Uterus (tissue), 2 donors: ENCODE measurements at regions not wholly inside any gene's neighbourhood (a gene's known extent, or its start where the extent isn't known, plus 50 kb on each side); places are given as distances from the start of the nearest gene placed in this dataset.

Experiments
- POLR2A ChIP-seq, 2 donors: fragments of 450-650 bp; IDR thresholded peaks; one replicate each; pipeline ENCODE4 v1.6.1; 2016; ENCODE audit warnings: antibody characterized with exemption in 2 of 2, mild to moderate bottlenecking in 1 of 2, moderate library complexity in 1 of 2
- TF ChIP-seq, protein P1 (sequence below), 4 experiments: fragments of 200-600 bp in 2 of 4; fragments of 450-650 bp in 2 of 4; sonication (generic) in 2 of 4; IDR thresholded peaks; one replicate each; pipeline ENCODE4 v1.5.1; 2016 to 2019; ENCODE audit warnings: antibody characterized with exemption in 4 of 4, mild to moderate bottlenecking in 2 of 4, moderate library complexity in 1 of 4

GRCh38 chr7:10684606-10685005 is 289.1 kb upstream of the PHF14 start:
- no peak for TF ChIP-seq POLR2A (IDR thresholded peaks at IDR 0.05)
- TF ChIP-seq, protein P1, sequence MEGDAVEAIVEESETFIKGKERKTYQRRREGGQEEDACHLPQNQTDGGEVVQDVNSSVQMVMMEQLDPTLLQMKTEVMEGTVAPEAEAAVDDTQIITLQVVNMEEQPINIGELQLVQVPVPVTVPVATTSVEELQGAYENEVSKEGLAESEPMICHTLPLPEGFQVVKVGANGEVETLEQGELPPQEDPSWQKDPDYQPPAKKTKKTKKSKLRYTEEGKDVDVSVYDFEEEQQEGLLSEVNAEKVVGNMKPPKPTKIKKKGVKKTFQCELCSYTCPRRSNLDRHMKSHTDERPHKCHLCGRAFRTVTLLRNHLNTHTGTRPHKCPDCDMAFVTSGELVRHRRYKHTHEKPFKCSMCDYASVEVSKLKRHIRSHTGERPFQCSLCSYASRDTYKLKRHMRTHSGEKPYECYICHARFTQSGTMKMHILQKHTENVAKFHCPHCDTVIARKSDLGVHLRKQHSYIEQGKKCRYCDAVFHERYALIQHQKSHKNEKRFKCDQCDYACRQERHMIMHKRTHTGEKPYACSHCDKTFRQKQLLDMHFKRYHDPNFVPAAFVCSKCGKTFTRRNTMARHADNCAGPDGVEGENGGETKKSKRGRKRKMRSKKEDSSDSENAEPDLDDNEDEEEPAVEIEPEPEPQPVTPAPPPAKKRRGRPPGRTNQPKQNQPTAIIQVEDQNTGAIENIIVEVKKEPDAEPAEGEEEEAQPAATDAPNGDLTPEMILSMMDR (IDR thresholded peaks at IDR 0.05) = no peak
